Umbilical cord (tissue), 1 donor: ENCODE measurements at regions not wholly inside any gene's neighbourhood (a gene's known extent, or its start where the extent isn't known, plus 50 kb on each side); places are given as distances from the start of the nearest gene placed in this dataset.

Experiments
- DNase-seq: peaks from one replicate; pipeline ENCODE4 v3.0.0-alpha.2; 2015; ENCODE audit warnings: low spot score

GRCh38 chr11:69413015-69413801 lies 68.3 kb upstream of the LINC01488 start:
- no peak for DNase-seq

GRCh38 chr11:69413993-69414392 lies 67.5 kb upstream of the LINC01488 start:
- DNase-seq, result no peak

GRCh38 chr11:69414773-69415187 lies 66.7 kb upstream of the LINC01488 start:
- peak; percentile 28 for DNase-seq

GRCh38 chr11:69415411-69416142 lies 65.9 kb upstream of the LINC01488 start:
- DNase-seq, result no peak

GRCh38 chr11:69416143-69416515 lies 65.3 kb upstream of the LINC01488 start:
- no peak for DNase-seq

GRCh38 chr11:69416762-69417698 lies 64.4 kb upstream of the LINC01488 start:
- peak; percentile 37 for DNase-seq

- no peak for DNase-seq
Observed at GRCh38 chr11:69417699-69418085, 63.8 kb upstream of the LINC01488 start.

- DNase-seq, result no peak
Observed at GRCh38 chr11:69418576-69419296, 62.7 kb upstream of the LINC01488 start.

GRCh38 chr11:69419662-69420395 lies 61.6 kb upstream of the LINC01488 start:
- DNase-seq, result no peak

GRCh38 chr11:69422645-69423044 lies 58.8 kb upstream of the LINC01488 start:
- no peak for DNase-seq

- no peak for DNase-seq
Observed at GRCh38 chr11:69423181-69423580, 58.3 kb upstream of the LINC01488 start.

GRCh38 chr11:69423611-69424385 lies 57.7 kb upstream of the LINC01488 start:
- no peak for DNase-seq

- no peak for DNase-seq
Observed at GRCh38 chr11:69424748-69425147, 56.7 kb upstream of the LINC01488 start.

- DNase-seq, result no peak
Observed at GRCh38 chr11:69425444-69425843, 56.0 kb upstream of the LINC01488 start.

- DNase-seq, result no peak
Observed at GRCh38 chr11:69425895-69426544, 55.4 kb upstream of the LINC01488 start.

GRCh38 chr11:69427337-69427736 lies 54.1 kb upstream of the LINC01488 start:
- no peak for DNase-seq

- DNase-seq, result no peak
Observed at GRCh38 chr11:69427906-69428880, 53.3 kb upstream of the LINC01488 start.
